SHP77 (cell line): ENCODE measurements at regions not wholly inside any gene's neighbourhood (a gene's known extent, or its start where the extent isn't known, plus 50 kb on each side); places are given as distances from the start of the nearest gene placed in this dataset.

Source experiments
- DNase-seq, 2 experiments: peaks; one replicate each; lab custom pipeline; 2025; lab: John Stamatoyannopoulos, UW

GRCh38 chr16:88284626-88285513 lies 97.9 kb upstream of the ZNF469 start:
- no peak for DNase-seq

GRCh38 chr16:88285514-88285822 lies 97.3 kb upstream of the ZNF469 start:
- no peak for DNase-seq

GRCh38 chr16:88286301-88286923 lies 96.3 kb upstream of the ZNF469 start:
- DNase-seq = no peak

GRCh38 chr16:88287219-88287618 lies 95.5 kb upstream of the ZNF469 start:
- DNase-seq = no peak

- DNase-seq = no peak
These were observed 94.5 kb upstream of the ZNF469 start for GRCh38 chr16:88288303-88288702.

- no peak for DNase-seq
These were observed 93.8 kb upstream of the ZNF469 start for GRCh38 chr16:88289001-88289400.

- no peak for DNase-seq
These were observed 93.2 kb upstream of the ZNF469 start for GRCh38 chr16:88289561-88289960.

GRCh38 chr16:88289968-88290401 lies 92.8 kb upstream of the ZNF469 start:
- no peak for DNase-seq

GRCh38 chr16:88290850-88291830 lies 91.6 kb upstream of the ZNF469 start:
- DNase-seq = no peak

- no peak for DNase-seq
These were observed 90.5 kb upstream of the ZNF469 start for GRCh38 chr16:88292007-88292970.

- DNase-seq = no peak
These were observed 89.7 kb upstream of the ZNF469 start for GRCh38 chr16:88293097-88293496.

GRCh38 chr16:88295671-88296436 lies 86.9 kb upstream of the ZNF469 start:
- no peak for DNase-seq

GRCh38 chr16:88296437-88297177 lies 86.2 kb upstream of the ZNF469 start:
- DNase-seq = no peak

GRCh38 chr16:88297178-88297720 lies 85.5 kb upstream of the ZNF469 start:
- no peak for DNase-seq

GRCh38 chr16:88298181-88298832 lies 84.5 kb upstream of the ZNF469 start:
- no peak for DNase-seq

- no peak for DNase-seq
These were observed 83.7 kb upstream of the ZNF469 start for GRCh38 chr16:88298833-88299745.

GRCh38 chr16:88299751-88300462 lies 82.9 kb upstream of the ZNF469 start:
- DNase-seq = no peak
